HG03520 (cell line): ENCODE measurements at regions not wholly inside any gene's neighbourhood (a gene's known extent, or its start where the extent isn't known, plus 50 kb on each side); places are given as distances from the start of the nearest gene placed in this dataset.
A peak's percentile ranks its signal among the peaks of the same experiment; 100 is the strongest.

Experiments
- ATAC-seq: cut with Tn5 transposase; IDR thresholded peaks from one replicate; pipeline ENCODE4 v1.9.1; 2021; ENCODE audit warnings: mild to moderate bottlenecking, moderate library complexity; ENCODE audit not compliant: unreplicated experiment

GRCh38 chr19:30209617-30210600 lies 162.3 kb upstream of the ZNF536 start:
- ATAC-seq: no peak

GRCh38 chr19:30212574-30212973 lies 159.6 kb upstream of the ZNF536 start:
- no peak for ATAC-seq

GRCh38 chr19:30214651-30215051 lies 157.5 kb upstream of the ZNF536 start:
- no peak for ATAC-seq

GRCh38 chr19:30215248-30215647 lies 156.9 kb upstream of the ZNF536 start:
- no peak for ATAC-seq

GRCh38 chr19:30216453-30216852 lies 155.7 kb upstream of the ZNF536 start:
- ATAC-seq: no peak

GRCh38 chr19:30217461-30217860 lies 154.7 kb upstream of the ZNF536 start:
- no peak for ATAC-seq

- ATAC-seq: no peak
Observed at GRCh38 chr19:30219702-30220101, 152.5 kb upstream of the ZNF536 start.

GRCh38 chr19:30221176-30221575 lies 151.0 kb upstream of the ZNF536 start:
- no peak for ATAC-seq

GRCh38 chr19:30222428-30222873 lies 149.7 kb upstream of the ZNF536 start:
- no peak for ATAC-seq

GRCh38 chr19:30222992-30223865 lies 149.0 kb upstream of the ZNF536 start:
- no peak for ATAC-seq

- no peak for ATAC-seq
Observed at GRCh38 chr19:30223866-30224688, 148.1 kb upstream of the ZNF536 start.

- no peak for ATAC-seq
Observed at GRCh38 chr19:30224689-30225606, 147.2 kb upstream of the ZNF536 start.

GRCh38 chr19:30225676-30226463 lies 146.3 kb upstream of the ZNF536 start:
- no peak for ATAC-seq

- ATAC-seq: no peak
Observed at GRCh38 chr19:30226464-30227011, 145.6 kb upstream of the ZNF536 start.

GRCh38 chr19:30227012-30227621 lies 145.1 kb upstream of the ZNF536 start:
- no peak for ATAC-seq

- ATAC-seq: peak; percentile 69
Observed at GRCh38 chr19:30227661-30228112, 144.5 kb upstream of the ZNF536 start.

GRCh38 chr19:30228113-30228834 lies 143.9 kb upstream of the ZNF536 start:
- ATAC-seq: no peak
